Endothelial cell of umbilical vein (primary cell): ENCODE measurements at regions not wholly inside any gene's neighbourhood (a gene's known extent, or its start where the extent isn't known, plus 50 kb on each side); places are given as distances from the start of the nearest gene placed in this dataset.

Experiments
- POLR2AphosphoS5 ChIP-seq: IDR thresholded peaks from 2 replicates; pipeline ENCODE4 v1.6.1; 2012; ENCODE audit warnings: low read depth, mild to moderate bottlenecking, control low read depth, low read length, moderate library complexity; ENCODE audit not compliant: insufficient read depth
- TF ChIP-seq, protein P1 (sequence below), 2 donors: IDR thresholded peaks; 1 replicate in 1 of 2; 2 replicates in 1 of 2; pipeline ENCODE4 v1.5.1; 2011; ENCODE audit warnings: low read length in 2 of 2, mild to moderate bottlenecking in 2 of 2, moderate library complexity in 2 of 2, control low read depth in 1 of 2, inconsistent platforms in 1 of 2, low read depth in 1 of 2; ENCODE audit not compliant: insufficient read depth in 1 of 2; ENCODE audit errors: extremely low read depth in 1 of 2
- TF ChIP-seq, protein P2 (sequence below): IDR thresholded peaks from 2 replicates; pipeline ENCODE4 v1.6.1; 2011; ENCODE audit not compliant: insufficient read depth, insufficient read length

DNA sequence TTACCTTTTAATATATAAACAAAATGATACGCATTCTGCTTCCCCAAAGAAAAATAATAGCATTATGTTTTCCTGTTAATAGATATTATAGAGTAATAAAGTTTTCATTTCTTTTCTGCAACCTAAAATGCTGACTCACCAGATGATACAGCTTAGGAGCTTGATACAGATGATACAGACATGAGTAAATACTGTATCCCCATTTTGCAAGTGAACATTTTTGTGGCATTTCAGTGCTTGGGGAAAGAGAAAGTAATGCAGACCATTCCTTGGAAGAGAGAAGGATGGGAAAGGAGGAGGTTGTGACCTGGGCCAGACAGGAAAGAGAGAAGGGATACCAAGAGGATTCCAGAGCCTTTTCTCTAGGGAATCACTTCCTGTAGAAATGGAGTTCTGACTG is 97.5 kb upstream of the FSHR start:
- TF ChIP-seq, protein P1, sequence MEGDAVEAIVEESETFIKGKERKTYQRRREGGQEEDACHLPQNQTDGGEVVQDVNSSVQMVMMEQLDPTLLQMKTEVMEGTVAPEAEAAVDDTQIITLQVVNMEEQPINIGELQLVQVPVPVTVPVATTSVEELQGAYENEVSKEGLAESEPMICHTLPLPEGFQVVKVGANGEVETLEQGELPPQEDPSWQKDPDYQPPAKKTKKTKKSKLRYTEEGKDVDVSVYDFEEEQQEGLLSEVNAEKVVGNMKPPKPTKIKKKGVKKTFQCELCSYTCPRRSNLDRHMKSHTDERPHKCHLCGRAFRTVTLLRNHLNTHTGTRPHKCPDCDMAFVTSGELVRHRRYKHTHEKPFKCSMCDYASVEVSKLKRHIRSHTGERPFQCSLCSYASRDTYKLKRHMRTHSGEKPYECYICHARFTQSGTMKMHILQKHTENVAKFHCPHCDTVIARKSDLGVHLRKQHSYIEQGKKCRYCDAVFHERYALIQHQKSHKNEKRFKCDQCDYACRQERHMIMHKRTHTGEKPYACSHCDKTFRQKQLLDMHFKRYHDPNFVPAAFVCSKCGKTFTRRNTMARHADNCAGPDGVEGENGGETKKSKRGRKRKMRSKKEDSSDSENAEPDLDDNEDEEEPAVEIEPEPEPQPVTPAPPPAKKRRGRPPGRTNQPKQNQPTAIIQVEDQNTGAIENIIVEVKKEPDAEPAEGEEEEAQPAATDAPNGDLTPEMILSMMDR (IDR thresholded peaks at IDR 0.05; ENCODE audit: extremely low read depth in 1 of 2, insufficient read depth in 1 of 2, low read depth in 1 of 2, low read length in 2 of 2): no peak
- TF ChIP-seq, protein P2, sequence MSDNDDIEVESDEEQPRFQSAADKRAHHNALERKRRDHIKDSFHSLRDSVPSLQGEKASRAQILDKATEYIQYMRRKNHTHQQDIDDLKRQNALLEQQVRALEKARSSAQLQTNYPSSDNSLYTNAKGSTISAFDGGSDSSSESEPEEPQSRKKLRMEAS: no peak
- TF ChIP-seq POLR2AphosphoS5: no peak
